ENCODE measurements at regions not wholly inside any gene's neighbourhood (a gene's known extent, or its start where the extent isn't known, plus 50 kb on each side); places are given as distances from the start of the nearest gene placed in this dataset.

- Histone ChIP-seq H2AFZ (ENCODE audit: low read length) (no peak overlapping the region), H3K27ac (ENCODE audit: extremely low read length, insufficient read depth, low read length) (no peak overlapping the region), H3K79me2 (ENCODE audit: insufficient read depth, low read length) (no peaks in the 10 kb centered on the region), H3K4me3 (replicated peaks in 1 of 3; ENCODE audit: insufficient read depth in 1 of 3, low read depth in 2 of 3, low read length in 3 of 3) (no peak overlapping the region), H3K36me3 (replicated peaks in 1 of 2; ENCODE audit: control insufficient read depth in 1 of 2, insufficient read depth in 2 of 2, low read length in 2 of 2) (no peaks in the 10 kb centered on the region), H3K4me1 (ENCODE audit: insufficient read depth, low read length) (no peaks in the 10 kb centered on the region), H4K20me1 (ENCODE audit: insufficient read depth, low read length) (no peaks in the 10 kb centered on the region), H3K4me2 (ENCODE audit: low read depth, low read length) (no peak overlapping the region), H3K9me3 (ENCODE audit: low read length) (peaks cover 4% of the 10 kb centered on the region; the same call in 1 of the 2 replicates), H3K9ac (ENCODE audit: insufficient read depth, low read depth, low read length) (no peak overlapping the region), H3K27me3 (ENCODE audit: control insufficient read depth in 1 of 2, insufficient read depth in 2 of 2, low read length in 2 of 2) (no peaks in the 10 kb centered on the region; a peak in 1 of 5 replicates)
- ATAC-seq (no peak), FAIRE-seq (no peak), DNase-seq (ENCODE audit: low spot score) (no peak)
- intact Hi-C loops (cut with micrococcal nuclease; ENCODE audit: unreplicated experiment), result no loop called here
- no TSS peak for BruUV-seq (replicated peaks)
- TF ChIP-seq ZNF253 (CRISPR knock-in tag; IDR thresholded peaks at IDR 0.05; ENCODE audit: borderline replicate concordance) (no peak), ATF2 (CRISPR knock-in tag; IDR thresholded peaks at IDR 0.05) (no peak), ZNF710 (CRISPR knock-in tag; IDR thresholded peaks at IDR 0.05; ENCODE audit: borderline replicate concordance) (no peak), ZNF569 (CRISPR knock-in tag; IDR thresholded peaks at IDR 0.05; ENCODE audit: borderline replicate concordance) (no peak), MEIS2 (CRISPR knock-in tag; IDR thresholded peaks at IDR 0.05) (no peak), ZNF30 (CRISPR knock-in tag; IDR thresholded peaks at IDR 0.05) (no peak), SIX1 (CRISPR knock-in tag; IDR thresholded peaks at IDR 0.05; ENCODE audit: borderline replicate concordance) (no peak), AFF4 (CRISPR knock-in tag; IDR thresholded peaks at IDR 0.05) (no peak), ZNF333 (CRISPR knock-in tag; IDR thresholded peaks at IDR 0.05; ENCODE audit: borderline replicate concordance) (no peak), ZNF660 (CRISPR knock-in tag; IDR thresholded peaks at IDR 0.05; ENCODE audit: borderline replicate concordance, low read depth) (no peak), KLF11 (CRISPR knock-in tag; IDR thresholded peaks at IDR 0.05) (no peak), BCL6 (CRISPR knock-in tag; IDR thresholded peaks at IDR 0.05) (no peak), SP2 (CRISPR knock-in tag; IDR thresholded peaks at IDR 0.05) (no peak), ZBTB46 (CRISPR knock-in tag; IDR thresholded peaks at IDR 0.05; ENCODE audit: borderline replicate concordance) (no peak), ZNF772 (CRISPR knock-in tag; IDR thresholded peaks at IDR 0.05) (no peak), MAFG (CRISPR knock-in tag; IDR thresholded peaks at IDR 0.05) (no peak)
- POLR2A ChIA-PET, result no interaction called here
- in situ Hi-C loops (cut with HindIII; ENCODE audit: extremely low pct_ligation_motif_present, low pct_unique_long_range_greater_than_20kb), result no loop called here
- WGBS (ENCODE audit: low lambda C conversion rate), result 4% methylated on average over 1 of the region's 1 CpG
- CTCF ChIA-PET (ENCODE audit: low intra/inter-chr PET ratio, low total read pairs), result no interaction called here
These were observed 918.5 kb downstream of the CBLN2 start for GRCh38 chr18:71625556-71626090.

Measured in HepG2 (cell line).